Activated T-cell treated with anti-CD3 and anti-CD28 coated beads for 48 hours (primary cell): ENCODE measurements at regions not wholly inside any gene's neighbourhood (a gene's known extent, or its start where the extent isn't known, plus 50 kb on each side); places are given as distances from the start of the nearest gene placed in this dataset.
"Not testable (repeated sequence)": the region's sequence is repeated elsewhere in the genome, so short reads cannot be mapped to it uniquely, and the experiment has no call there.

Experiments used
- DNase-seq: peaks from one replicate; pipeline ENCODE4 v3.0.0-alpha.2; 2020; ENCODE audit warnings: low read depth

GRCh38 chr4:54403700-54404453 is 174.8 kb downstream of the PDGFRA start:
- DNase-seq: no peak

- DNase-seq: not testable (repeated sequence)
These were observed 180.3 kb downstream of the PDGFRA start for GRCh38 chr4:54409270-54409817.

GRCh38 chr4:54414545-54414944 is 185.5 kb downstream of the PDGFRA start:
- DNase-seq: no peak

GRCh38 chr4:54417476-54417875 is 188.4 kb downstream of the PDGFRA start:
- DNase-seq: no peak

- DNase-seq: no peak
These were observed 189.4 kb downstream of the PDGFRA start for GRCh38 chr4:54418468-54418867.

- DNase-seq: no peak
These were observed 194.0 kb downstream of the PDGFRA start for GRCh38 chr4:54423066-54423465.

- DNase-seq: no peak
These were observed 198.7 kb downstream of the PDGFRA start for GRCh38 chr4:54427826-54428225.

- DNase-seq: no peak
These were observed 199.8 kb downstream of the PDGFRA start for GRCh38 chr4:54428940-54429339.

- no peak for DNase-seq
These were observed 204.6 kb downstream of the PDGFRA start for GRCh38 chr4:54433686-54434085.

GRCh38 chr4:54439831-54440243 is 210.7 kb downstream of the PDGFRA start:
- no peak for DNase-seq

GRCh38 chr4:54440394-54441136 is 211.5 kb downstream of the PDGFRA start:
- no peak for DNase-seq

- no peak for DNase-seq
These were observed 211.9 kb upstream of the KIT start for GRCh38 chr4:54445866-54446265.

GRCh38 chr4:54446581-54446980 is 211.2 kb upstream of the KIT start:
- no peak for DNase-seq

GRCh38 chr4:54447304-54447703 is 210.5 kb upstream of the KIT start:
- DNase-seq: no peak

- DNase-seq: no peak
These were observed 207.8 kb upstream of the KIT start for GRCh38 chr4:54449999-54450398.

GRCh38 chr4:54466960-54467359 is 190.8 kb upstream of the KIT start:
- not testable (repeated sequence) for DNase-seq

GRCh38 chr4:54473077-54473545 is 184.6 kb upstream of the KIT start:
- DNase-seq: no peak

- no peak for DNase-seq
These were observed 184.0 kb upstream of the KIT start for GRCh38 chr4:54473798-54474197.

GRCh38 chr4:54475546-54475945 is 182.2 kb upstream of the KIT start:
- DNase-seq: no peak

- DNase-seq: no peak
These were observed 175.1 kb upstream of the KIT start for GRCh38 chr4:54482529-54483200.

- no peak for DNase-seq
These were observed 173.4 kb upstream of the KIT start for GRCh38 chr4:54484383-54484782.

GRCh38 chr4:54487491-54487890 is 170.3 kb upstream of the KIT start:
- no peak for DNase-seq

GRCh38 chr4:54493862-54494261 is 163.9 kb upstream of the KIT start:
- no peak for DNase-seq
